ENCODE measurements at regions not wholly inside any gene's neighbourhood (a gene's known extent, or its start where the extent isn't known, plus 50 kb on each side); places are given as distances from the start of the nearest gene placed in this dataset.
"Not testable (repeated sequence)": the region's sequence is repeated elsewhere in the genome, so short reads cannot be mapped to it uniquely, and the experiment has no call there.

DNA sequence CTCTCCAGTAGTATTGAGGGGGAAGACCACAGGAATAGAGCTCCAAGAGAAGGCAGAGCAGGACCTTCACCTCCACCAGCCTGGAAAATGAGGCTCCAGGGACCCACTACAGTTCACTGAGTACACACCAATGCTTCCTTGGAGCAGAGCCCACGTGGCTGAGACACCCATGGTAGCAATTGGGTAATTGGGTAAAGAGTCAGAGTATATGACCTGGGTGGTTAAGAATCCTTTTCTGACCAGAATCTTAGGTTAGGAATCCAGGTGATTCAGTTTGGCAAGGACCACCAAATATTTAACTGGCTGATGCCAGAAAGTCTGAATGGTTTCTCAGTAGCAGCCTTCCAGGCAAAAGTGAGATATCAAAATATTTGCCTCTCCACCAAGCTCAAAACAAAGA, 107.7 kb downstream of the MDH1 start:
- no peak for DNase-seq

DNA sequence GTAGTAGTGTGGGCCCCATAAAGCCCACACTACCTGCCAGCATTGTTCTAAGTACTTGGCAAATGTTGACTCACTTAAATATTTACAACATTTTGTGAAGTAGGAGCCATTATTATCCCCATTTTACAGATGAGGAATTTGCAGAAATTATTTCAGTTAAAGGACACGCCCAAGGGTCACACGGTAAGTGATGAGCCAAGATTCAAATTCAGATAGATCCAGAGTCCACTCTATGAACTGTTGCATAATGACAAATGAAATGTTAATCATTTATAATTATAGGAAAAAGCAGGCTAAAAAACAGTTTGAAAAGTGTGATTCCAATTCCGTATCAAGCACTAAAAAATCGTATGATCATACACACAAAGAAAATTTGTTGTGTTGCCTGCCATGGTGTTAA, 108.4 kb downstream of the MDH1 start:
- no peak for DNase-seq

DNA sequence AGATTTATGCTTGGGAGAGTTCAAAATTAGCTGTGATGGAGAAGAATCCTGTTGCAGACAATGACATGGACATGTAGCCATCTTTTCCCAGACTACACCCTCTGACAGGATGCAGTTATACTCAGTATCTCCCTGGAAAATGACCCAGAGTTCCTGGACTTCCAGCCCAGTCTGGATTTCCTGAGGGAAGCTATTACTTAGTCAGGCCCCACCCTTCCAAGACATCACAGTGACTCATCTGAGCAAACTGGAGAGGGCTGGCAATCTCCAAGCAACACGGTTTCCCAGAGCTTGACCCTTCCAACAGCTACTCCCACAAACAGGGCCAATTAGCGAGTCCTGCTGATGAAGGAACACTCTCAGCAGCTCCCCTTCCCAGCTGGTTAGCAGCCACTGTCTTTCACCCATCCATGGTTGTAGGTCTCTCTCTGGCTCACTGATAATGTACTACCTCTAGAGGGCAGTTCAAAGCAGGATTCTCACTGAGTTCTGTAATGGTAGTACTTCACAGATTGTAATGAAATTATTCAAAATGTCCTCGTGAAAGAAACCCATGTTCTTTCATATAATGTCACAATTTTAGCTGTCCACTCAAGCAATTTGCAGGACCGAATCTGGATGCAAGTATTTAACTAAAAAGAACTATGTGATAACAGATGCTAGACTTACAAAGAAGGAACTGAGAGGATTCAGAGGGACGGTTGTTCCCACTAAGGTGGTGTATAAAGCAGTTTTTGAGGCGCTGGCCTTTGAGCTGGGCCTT, 110.2 kb downstream of the MDH1 start:
- DNase-seq: no peak

DNA sequence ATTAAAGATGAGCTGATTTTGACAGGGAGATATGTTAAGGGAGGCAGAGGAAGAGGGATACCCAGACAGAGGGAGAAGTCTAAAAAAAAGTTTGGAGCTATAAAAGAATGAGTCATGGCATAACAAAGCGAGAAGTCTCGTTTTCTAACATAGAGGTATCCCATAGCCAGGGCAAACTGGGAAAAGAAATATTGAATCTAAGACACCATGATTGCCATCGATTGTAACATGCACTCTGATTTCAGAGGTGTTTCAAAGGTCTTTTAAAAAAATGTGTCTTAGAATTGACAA, 110.7 kb downstream of the MDH1 start:
- no peak for DNase-seq

DNA sequence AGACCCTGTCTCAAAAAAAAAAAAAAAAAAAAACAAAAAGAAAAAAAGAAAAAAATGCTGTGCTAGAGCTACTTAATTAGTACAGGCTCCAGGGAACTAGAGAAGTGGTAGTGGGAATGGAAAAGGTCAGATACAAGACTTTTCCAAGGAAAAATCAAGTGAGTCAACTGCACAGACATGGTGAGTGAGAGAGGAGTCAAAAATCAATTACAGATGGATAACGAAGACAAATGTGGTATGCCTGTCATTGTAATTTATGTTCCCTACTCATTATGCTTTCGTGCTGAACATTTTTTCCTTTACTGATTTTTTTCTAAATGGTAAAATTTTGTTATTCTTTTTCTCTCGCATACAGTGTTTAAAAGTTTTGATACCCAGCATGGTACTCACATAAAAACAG, 111.5 kb downstream of the MDH1 start:
- no peak for DNase-seq

DNA sequence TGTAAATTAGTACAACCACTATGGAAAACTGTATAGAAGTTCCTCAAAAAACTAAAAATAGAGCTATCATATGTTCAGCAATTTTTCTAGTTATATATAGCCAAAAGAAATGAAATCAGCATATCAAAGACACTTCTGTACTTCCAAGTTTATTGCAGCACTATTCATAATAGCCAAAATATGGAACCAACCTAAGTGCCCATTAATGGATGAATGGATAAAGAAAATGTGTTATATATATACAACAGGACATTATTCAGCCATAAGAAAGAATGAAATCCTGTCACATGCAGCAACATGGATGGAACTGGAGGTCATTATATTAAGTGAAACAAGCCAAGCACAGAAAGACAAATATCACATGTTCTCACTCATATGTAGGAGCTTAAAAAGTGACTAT, 112.6 kb downstream of the MDH1 start:
- DNase-seq: no peak

DNA sequence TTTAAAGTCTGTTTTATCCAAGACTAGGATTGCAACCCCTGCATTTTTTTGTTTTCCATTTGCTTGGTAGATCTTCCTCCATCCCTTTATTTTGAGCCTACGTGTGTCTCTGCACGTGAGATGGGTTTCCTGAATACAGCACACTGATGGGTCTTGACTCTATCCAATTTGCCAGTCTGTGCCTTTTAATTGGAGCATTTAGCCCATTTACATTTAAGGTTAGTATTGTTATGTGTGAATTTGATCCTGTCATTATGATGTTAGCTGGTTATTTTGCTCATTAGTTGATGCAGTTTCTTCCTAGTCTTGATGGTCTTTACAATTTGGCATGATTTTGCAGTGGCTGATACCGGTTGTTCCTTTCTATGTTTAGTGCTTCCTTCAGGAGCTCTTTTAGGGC, 117.3 kb downstream of the MDH1 start:
- not testable (repeated sequence) for DNase-seq

DNA sequence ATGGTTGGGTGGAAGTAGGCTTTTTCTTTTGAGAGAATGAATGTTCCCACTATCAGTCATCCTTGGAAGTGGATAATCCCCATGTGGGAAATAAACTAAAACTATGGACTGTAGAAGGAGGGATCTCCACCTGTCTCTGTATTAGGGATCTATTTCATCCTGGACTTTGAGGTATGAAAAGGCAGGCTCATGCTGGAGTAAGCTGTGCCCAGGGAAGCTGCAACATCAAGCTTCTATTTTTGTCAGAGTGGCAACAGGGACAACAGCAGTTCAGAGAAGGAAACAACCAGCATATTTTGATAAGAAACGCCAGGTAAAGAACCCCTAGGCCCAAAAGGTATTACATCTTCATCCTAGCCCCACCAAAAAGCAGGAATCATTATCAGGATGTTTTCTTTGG, 122.0 kb downstream of the MDH1 start:
- no peak for DNase-seq

DNA sequence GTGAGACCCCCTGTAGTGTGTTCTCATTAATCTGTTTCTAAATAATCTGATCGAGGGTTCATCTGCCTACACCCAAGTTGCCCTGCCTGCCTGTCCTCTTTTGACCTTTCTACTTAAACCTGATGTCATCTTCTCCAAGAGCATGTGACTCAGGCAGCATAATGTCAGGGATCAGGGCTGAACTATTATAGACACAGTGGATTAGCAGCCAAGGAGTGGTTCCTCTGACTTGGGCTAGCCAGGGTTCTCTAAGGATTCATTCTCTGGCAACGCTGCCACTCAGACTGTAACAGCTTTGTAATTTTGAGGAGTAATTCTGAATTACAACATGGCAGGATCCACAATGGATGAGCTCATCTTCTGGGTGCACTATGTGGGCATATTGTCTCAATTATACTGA, 124.0 kb downstream of the MDH1 start:
- no peak for DNase-seq

DNA sequence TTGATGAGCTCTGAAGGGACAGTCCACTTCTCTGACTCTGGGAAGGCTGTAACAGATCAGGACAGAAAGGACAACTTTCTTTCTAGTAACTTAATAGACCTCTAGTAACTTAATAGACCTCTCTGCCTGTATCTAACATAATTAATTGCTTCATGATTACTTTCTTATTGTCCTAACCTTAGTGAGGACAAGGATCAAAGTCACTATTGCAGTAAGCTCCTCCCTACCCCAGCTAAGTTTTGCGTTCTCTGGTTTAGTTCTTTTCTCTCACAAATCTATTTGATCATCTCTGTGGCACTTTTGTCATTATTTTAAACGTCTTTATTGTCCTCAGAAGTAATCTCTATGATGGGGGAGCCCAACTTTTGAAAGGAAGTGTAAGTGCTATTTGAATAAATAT, 125.5 kb upstream of the UGP2 start:
- DNase-seq: no peak

DNA sequence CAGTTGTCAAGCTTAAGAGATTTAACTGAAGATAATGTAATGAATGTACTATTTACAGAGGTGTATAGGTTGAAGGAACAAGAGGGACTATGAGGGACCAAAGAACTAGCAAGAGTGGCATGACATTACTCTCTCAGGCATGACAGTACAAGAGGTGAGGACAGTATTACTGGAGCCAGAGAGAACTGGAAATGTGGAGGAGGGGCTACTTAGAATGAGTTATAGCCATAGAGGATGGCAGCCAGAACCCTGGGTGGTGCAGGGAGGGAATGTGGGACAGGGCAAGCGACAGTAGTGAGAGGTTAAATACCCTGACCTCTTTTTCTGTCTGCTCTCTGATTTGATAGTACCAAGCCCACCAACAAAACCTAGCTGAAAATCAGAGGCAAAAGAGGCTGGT, 122.6 kb upstream of the UGP2 start:
- DNase-seq: no peak

DNA sequence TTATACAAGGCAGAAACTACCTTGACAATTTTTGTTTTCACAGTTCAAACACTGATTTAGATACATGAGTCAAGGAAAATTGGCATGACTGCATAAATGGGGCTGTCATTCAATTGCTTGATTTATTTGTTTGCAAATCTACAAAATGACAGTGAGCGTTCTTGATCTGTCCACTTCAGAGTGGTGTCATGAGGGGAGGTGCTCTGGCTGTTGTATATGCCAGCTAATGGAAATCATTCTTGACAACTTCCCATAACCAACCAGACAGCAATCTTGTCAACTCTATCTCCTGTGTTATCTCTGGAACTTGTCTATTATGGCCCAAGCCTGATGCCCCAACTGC, 120.6 kb upstream of the UGP2 start:
- DNase-seq: no peak

DNA sequence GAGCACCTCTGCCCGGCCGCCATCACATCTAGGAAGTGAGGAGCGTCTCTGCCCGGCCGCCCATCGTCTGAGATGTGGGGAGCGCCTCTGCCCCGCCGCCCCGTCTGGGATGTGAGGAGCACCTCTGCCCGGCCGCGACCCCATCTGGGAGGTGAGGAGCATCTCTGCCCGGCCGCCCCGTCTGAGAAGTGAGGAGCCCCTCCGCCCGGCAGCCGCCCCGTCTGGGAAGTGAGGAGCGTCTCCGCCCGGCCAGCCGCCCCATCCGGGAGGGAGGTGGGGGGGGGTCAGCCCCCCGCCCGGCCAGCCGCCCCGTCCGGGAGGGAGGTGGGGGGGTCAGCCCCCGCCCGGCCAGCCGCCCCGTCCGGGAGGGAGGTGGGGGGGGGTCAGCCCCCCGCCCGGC, 119.4 kb upstream of the UGP2 start:
- not testable (repeated sequence) for DNase-seq

DNA sequence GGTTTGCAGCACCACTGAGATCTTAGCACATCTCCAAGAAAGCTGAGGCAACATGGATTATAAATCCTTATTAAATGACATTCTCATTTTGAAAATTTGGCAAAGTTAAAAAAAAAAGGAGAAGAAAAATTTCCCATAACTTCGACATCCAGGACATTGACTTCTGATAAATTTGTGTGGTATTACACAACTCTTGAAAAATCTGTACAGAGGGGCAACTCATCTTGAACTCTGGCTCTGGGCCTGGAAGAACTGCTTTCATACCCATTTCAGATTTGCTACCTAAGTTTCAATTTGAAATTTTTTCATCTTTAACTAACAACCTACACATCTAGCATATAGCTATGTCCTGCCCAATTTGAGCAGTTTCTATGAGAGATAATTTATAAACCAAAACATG, 118.0 kb upstream of the UGP2 start:
- DNase-seq: no peak

DNA sequence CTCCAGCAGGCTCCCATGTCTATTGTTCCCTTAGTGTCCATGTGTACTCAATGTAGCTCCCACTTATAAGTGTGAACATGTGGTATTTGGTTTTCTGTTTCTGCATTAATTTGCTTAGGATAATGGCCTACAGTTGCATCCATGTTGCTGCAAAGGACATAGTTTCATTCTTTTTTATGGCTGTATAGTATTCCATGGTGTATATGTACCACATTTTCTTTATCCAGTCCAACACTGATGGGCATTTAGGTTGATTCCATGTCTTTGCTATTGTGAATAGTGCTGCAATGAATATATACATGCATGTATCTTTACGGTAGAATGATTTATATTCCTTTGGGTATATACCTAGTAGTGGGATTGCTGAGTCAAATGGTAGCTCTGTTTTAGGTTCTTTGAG, 116.5 kb upstream of the UGP2 start:
- not testable (repeated sequence) for DNase-seq

DNA sequence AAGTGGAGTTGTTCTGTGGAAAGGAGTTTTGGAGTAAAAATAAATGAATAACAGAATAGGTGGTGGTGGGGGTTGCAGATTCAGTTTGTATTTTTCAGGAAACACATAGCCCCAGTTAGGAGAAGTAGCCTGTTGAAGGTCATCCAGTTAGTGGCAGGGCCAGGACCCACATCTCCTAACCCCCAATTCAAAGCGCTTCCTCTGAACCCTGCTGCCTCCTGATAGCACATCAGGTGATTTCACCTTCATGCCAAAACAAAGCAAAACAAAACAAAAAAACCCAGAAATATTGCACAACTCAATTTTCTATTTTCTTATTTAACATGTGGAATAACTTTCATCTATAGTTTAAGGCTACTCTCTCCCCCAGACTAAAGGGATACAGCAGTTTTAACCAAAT, 112.3 kb upstream of the UGP2 start:
- no peak for DNase-seq

DNA sequence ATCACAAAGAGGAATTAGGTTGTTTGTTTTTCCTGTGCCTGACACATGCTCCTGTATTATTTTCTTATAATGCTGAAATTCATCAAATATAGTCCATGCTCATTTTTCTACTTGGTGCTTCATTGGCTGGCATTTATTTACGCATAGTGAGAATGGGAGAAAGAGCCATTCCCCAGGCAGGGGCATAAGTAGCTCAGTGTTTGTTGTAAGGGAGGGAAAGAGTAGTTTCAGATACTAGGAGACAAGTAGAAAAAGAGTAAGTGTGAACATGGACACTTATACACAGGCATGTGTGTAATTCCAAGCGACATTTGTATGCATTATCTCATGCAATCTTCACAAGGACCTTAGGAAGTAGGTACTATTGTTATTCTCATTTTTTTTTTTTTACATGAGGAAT, 111.9 kb upstream of the UGP2 start:
- no peak for DNase-seq

DNA sequence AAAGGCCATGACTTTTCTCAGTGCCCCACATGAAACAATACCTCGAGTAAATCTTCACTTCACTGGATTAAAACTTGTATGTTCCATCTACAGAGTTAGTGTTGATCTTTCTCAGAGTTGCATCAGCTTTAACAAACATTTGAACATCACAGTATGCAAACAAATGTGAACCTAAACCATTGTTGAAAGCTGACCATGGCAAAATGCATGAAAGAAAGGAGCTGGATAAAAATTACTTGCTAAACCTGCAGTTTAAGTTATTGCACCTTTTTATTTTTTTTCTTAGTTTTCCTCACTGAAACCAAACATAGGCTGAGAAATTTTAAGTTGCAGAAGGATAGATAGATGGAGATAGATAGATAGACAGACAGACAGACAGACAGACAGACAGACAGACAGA, 107.2 kb upstream of the UGP2 start:
- no peak for DNase-seq

DNA sequence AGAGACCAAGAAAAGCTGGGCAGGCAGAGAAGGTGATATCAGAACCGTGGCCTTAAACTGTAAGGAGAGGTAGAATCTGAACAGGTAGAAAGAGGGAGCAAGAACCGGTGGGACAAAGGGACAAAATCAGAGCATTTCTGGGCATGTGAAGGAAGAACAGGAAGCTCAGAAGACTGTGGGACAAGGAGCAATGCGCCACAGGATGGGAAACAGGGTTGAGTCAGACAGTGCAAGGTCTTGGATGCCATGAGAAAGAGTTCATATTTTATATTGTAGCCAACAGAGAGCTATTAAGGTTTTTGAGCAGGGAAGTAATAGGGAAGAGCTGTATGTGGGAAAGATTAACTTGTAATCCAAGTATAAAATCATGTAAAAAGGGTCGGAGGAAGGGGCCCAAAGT, 106.4 kb upstream of the UGP2 start:
- DNase-seq: no peak

DNA sequence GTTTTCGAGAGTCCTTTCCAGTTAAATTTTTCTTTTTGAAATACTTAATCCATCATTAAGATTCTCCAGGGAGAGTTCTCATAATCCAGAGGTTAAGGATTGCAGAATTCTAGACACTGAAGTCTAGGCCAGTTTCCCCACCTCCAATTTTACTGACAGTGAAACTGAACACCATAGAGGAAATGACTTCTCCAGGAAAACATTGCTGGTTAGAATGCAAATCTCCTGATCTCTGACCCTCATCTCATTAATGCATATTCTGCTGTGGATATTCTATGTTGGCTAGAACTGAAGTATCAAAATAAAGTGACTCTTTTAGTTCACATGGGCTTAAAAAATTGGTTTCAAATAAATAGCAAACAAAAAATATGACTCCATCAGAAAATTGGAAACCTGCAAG, 105.8 kb upstream of the UGP2 start:
- DNase-seq: no peak

DNA sequence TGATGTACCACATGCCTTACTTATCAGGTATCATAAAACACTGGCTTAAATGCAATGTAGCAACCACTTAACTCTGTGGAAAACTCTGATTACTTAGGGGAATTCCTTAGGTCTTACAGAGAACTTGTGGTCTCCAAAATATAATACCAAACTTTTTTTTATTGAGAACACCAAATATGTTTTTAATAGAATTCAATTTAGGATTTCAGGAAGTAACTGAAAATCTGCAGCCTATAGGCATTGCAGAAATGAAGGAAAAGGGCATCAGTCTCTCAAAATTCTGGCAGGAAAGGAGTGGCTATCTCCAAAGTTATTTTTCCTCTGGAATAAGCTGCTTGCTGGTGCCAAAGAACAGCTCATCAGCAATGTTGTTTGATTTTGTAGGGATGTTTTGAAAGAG, 105.3 kb upstream of the UGP2 start:
- DNase-seq: no peak

DNA sequence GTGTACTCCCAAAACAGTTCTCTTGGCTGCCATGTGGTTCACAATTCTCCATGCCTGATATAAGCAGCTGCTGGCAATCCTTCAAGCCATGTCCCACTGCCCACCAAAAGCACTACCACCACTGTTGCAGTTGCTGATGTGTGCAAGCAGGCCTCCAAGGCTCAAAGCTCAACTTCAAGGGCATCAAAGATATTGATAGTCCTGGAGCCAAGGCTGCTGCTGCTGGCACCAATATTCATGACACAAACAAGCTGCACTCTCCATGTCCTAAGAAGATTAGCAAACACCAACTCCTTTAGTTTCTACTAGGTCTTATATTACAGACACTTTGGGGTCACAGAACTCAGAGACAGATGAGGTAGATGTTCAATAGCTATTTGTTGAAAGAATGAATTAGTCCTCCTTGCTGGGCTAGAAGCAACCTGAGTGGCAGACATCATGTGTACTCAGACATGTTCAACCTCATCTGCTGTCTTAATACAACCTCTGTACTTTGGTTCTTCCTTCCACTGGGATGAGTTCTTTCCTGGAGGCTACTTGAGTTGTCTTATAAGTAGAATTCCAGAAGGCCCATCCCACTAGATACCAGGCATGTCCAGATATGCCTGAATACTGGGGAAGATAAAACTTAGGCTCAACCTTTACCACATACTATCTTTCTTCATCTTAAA, 104.5 kb upstream of the UGP2 start:
- DNase-seq: no peak

DNA sequence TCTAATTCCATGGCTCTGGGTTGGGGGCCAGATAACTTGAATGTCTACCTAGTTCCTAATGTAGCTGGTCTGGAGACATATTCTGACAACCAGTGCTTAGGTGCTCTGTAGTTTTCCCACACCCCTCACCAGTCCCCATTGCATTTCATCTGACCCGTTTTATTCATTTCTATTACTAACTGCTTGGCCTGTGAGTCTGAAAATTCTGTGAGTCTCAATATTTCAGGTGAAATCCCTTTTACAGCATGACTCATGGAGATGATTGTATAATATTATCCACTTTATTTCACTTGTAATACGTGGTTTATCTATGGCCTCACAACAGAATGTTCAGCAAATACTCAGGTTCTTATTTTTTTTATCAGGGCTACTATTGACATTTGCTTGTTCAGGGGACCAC, 103.7 kb upstream of the UGP2 start:
- no peak for DNase-seq

DNA sequence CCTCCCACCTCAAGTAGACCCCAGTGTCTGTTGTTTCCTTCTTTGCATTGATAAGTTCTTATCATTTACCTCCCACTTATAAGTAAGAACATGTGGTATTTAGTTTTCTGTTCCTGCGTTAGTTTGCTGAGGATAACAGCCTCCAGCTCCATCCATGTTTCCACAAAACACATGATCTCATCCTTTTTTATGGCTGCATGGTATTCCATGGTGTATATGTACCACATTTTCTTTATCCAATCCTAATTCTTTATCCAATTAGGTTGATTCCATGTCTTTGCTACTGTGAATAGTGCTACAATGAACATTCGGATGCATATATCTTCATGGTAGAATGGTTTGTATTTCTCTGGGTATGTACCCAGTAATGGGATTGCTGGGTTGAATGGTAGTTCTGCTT, 102.5 kb upstream of the UGP2 start:
- DNase-seq: not testable (repeated sequence)

DNA sequence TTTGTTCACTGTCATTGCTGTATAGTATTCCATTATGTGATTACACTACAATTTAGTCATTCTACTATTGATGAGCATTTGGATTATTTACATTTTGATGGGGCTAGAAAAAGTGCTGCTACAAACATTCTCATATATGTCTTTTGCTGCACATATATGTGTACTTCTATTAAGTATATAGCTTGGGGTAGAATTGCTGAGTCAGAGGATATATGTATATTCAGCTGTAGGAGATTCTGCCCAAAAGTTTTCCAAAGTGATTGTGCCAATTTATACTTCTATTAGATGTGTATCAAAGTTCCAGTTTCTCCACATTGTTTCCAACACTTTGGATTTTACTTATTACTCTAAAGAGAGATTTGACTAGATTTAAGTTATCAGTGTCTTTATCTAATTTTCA, 101.7 kb upstream of the UGP2 start:
- no peak for DNase-seq

Measured in KG1 (cell line).